ENCODE measurements at regions not wholly inside any gene's neighbourhood (a gene's known extent, or its start where the extent isn't known, plus 50 kb on each side); places are given as distances from the start of the nearest gene placed in this dataset.
"Not testable (repeated sequence)": the region's sequence is repeated elsewhere in the genome, so short reads cannot be mapped to it uniquely, and the experiment has no call there.

GRCh38 chr17:30601984-30602383 lies 124.8 kb downstream of the GOSR1 start:
- not testable (repeated sequence) for TF ChIP-seq CTCF (IDR thresholded peaks at IDR 0.05; ENCODE audit: insufficient read depth, low read length, poor library complexity, severe bottlenecking); EZH2phosphoT487 (conservative IDR thresholded peaks at IDR 0.05; ENCODE audit: low read length)
